Fibroblast of lung (primary cell): ENCODE measurements at regions not wholly inside any gene's neighbourhood (a gene's known extent, or its start where the extent isn't known, plus 50 kb on each side); places are given as distances from the start of the nearest gene placed in this dataset.

ENCODE experiments used
- CTCF ChIP-seq, 2 donors: IDR thresholded peaks in 1 of 2; conservative IDR thresholded peaks in 1 of 2; 1 replicate in 1 of 2; 2 replicates in 1 of 2; pipeline ENCODE4 v1.5.1; 2011 to 2012; ENCODE audit warnings: low read length in 2 of 2, control low read depth in 1 of 2, inconsistent platforms in 1 of 2, low read depth in 1 of 2, mild to moderate bottlenecking in 1 of 2
- EZH2 ChIP-seq: IDR thresholded peaks from 2 replicates; pipeline ENCODE4 v1.5.1; 2012; ENCODE audit warnings: low read length, control low read depth, mild to moderate bottlenecking; ENCODE audit errors: missing control alignments

- TF ChIP-seq CTCF (conservative IDR thresholded peaks at IDR 0.05 in 1 of 2, IDR thresholded peaks at IDR 0.05 in 1 of 2; ENCODE audit: low read depth in 1 of 2, low read length in 2 of 2) (no peak), EZH2 (no peak)
These were observed 556.9 kb upstream of the SLIT2 start for GRCh38 chr4:19694812-19695211.
